ENCODE measurements at regions not wholly inside any gene's neighbourhood (a gene's known extent, or its start where the extent isn't known, plus 50 kb on each side); places are given as distances from the start of the nearest gene placed in this dataset.
"Not testable (repeated sequence)": the region's sequence is repeated elsewhere in the genome, so short reads cannot be mapped to it uniquely, and the experiment has no call there.

- TF ChIP-seq CTCF, POLR2A (IDR thresholded peaks at IDR 0.05): not testable (repeated sequence)
These were observed 377.4 kb downstream of the OMA1 start for GRCh38 chr1:58169160-58169559.

Data from Peyer's patch (tissue), 4 donors.